Hematopoietic multipotent progenitor cell (in vitro differentiated cells): ENCODE measurements at regions not wholly inside any gene's neighbourhood (a gene's known extent, or its start where the extent isn't known, plus 50 kb on each side); places are given as distances from the start of the nearest gene placed in this dataset.
"Not testable (repeated sequence)": the region's sequence is repeated elsewhere in the genome, so short reads cannot be mapped to it uniquely, and the experiment has no call there.

Source experiments
- DNase-seq, 3 donors: peaks; one replicate each; pipeline ENCODE4 v3.0.0-alpha.2; 2011 to 2015; ENCODE audit warnings: low read depth in 2 of 3, low spot score in 2 of 3

DNA sequence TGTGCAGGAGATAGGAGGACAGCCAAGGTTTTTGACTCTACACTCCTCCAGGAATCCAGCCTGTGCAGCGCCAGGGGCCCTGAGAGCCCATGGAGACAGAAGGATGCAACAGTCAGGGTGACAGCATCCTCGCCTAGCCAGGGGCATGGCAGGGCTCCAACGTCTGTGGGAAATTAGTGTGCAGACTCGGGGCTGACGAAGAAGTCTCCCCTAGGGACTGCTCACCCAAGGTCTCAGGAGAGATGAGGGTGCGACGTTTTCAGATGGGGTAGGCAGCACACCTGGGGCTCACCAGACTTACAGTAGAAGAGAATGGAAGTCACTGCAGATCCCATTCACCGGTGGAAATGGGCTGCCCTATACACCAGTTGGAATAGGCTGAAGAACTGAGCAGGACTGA, 241.7 kb downstream of the SETD4 start:
- DNase-seq: no peak

DNA sequence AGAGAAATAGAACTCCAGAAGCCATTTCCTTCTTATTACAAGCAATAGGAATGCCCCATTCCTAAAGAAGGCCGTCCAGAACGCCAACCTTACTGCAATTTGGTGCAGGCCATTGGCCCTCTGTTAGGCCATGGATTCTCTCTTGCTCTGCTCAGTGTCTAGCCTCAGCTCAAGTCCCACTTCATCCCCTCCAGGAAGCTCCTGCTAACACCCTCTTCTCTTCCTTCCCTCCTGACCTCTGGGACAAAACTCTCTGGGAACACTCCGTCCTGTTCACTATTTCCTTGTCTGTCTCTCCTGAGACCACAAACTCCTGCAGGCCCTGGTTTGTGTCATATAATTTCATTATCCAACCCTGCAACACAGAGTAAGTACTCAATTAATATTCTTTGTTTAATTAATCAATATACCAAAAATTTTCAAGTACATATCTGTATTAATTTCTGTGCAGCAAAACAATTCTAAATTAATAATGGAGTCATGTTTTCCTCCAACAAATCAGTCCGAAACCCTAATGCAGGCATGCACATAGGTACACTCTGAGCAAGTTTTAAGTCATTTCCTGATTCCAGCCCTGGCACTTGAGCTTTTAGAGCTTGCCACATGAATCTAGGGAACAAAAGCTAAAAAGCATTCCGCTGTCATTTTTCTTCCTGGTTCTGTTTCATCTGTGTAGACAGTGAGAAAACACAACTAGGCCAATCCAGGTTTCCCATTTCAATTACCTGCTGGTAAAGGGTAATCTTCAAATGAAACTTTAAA, 245.3 kb downstream of the SETD4 start:
- no peak for DNase-seq

DNA sequence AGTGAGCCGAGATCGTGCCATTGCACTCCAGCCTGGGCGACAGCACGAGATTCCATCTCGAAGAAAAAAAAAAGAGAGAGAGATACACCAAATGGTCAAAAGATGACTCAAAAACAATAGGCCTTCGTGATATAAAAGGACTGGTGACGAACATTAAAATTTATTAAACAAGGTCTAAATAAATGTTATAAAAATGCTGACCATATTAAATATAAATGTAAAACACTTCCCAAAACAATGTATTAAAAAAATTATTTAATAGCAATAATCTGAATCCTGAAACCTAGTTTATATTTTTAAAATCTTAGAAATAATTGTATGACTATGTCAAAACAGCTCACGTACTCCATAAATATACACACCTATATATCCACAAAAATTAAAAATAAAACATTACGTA, 247.6 kb downstream of the SETD4 start:
- no peak for DNase-seq

DNA sequence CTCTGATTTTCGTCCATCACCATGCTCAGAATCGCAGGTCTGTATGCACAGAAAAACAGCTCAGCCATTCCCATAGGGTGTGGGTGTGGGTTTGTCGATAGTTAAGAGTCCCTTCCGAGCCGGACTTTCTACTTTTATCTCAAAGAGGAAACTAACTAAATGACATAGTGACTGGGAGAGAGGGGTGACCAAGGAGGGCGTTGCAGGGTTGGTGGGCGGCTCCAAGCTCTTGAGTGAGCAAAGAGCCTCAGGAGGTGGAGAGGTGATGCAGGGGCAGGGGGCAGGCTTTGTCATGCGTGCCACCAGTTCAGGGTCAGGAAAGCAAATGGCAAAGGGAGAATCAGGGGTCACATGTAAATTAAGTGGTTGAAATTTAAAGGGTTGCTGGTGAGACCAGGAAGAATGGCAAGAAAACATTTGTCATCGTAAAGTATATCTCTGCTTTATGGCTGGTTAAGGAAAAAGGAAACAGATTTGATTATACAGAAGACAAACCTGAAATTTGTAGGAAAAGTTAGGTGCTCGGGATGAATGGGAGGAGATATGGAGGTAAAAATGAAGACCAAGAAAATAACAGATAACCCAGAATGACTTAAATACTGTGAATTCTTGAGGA, 249.0 kb downstream of the SETD4 start:
- no peak for DNase-seq

DNA sequence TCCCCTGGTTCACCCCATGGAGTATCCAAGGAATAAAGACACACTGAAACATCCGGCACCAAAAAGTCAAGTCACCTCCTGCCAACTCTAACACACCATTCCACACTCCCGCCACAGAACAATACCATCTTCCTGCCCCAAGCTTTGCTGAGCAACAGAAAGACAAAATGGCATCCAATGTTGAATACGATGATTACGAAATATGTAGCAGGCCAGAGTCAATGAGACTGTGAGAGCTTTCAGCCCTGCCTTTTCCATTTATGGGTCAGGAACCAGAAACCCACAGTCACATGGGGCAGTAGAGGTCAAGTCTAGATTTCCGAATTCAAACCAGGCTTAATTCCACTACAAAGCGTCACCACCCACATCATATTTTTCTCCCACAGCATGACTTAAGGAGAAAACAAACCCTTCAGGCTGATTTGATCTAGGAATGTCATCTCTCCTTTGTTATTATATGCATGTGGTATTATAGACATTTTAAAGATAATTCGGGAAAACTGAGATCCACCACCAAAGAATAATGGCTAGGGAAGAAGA, 249.8 kb downstream of the SETD4 start:
- no peak for DNase-seq

DNA sequence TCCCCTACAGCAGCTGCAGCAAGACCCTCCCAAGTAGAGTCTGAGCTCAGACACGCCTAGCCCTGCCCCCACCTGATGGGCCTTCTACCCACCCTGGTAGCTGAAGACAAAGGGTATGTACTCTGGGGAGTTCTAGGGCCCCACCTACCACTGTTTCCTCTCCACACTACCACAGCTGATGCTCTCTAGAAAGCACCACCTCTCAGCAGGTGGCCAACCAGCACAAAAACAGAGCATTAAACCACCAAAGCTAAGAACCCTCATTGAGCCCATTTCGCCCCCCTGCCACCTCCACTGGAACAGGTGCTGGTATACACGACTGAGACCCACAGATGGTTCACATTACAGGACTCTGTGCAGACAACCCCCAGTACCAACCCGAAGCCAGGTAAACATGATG, 258.9 kb downstream of the SETD4 start:
- no peak for DNase-seq

DNA sequence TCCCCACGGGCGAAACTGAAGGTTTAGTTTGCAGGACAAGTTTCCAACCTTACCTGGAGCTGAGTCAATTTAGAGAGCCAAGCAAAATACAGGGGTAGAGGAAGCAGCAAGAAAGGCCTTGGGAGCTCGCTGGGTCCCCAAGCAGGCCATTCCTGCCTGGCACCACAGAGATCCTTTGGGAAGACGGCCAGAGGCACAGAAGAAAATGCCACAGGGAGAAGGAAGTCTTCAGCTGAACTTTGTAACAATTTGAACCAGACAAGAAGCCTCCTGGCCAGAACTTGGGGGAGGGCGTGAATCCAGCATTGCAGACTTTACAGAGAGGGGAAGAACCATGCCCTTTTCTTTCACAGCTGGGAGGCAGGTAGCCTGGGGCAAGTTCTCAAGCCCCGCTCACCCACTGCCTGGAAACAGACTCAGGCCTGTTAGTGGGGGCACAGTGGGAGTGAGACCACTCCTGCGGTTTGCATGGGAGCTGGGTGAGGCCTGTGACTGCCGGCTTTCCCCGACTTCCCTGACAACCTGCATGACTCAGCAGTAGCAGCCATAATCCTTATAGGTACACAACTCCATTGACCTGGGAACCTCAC, 259.4 kb downstream of the SETD4 start:
- not testable (repeated sequence) for DNase-seq

DNA sequence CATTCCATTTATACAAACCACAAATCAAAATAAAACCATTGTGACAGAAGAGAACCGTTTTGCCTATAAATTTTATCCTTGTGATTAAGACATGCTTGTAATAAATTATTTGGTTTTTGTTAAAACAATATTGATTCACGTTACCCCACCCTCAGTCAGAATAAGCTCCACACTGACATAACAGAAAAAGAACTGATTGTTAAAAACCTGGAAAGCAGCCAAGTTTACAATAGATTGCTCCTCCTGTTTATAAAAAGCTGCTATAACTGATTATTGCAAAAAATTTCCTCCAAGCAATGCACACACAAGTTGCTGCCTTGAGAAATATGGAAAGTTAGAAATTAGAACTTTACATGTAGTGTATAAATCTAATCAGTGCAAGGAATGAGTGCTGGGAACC, 263.5 kb downstream of the SETD4 start:
- DNase-seq: no peak

DNA sequence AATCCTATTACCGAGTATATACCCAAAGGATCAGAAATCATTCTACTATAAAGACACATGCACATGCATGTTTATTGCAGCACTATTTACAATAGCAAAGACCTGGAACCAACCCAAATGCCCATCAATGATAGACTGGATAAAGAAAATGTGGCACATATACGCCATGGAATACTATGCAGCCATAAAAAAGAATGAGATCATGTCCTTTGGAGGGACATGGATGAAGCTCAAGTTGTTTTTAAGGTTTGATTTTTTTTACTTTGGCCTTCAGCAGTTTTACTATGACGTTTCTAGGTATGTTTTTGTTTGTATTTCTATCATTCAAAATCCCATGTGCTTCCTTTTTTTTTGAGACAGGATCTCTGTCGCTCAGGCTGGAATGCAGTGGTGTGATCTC, 265.8 kb downstream of the SETD4 start:
- not testable (repeated sequence) for DNase-seq

DNA sequence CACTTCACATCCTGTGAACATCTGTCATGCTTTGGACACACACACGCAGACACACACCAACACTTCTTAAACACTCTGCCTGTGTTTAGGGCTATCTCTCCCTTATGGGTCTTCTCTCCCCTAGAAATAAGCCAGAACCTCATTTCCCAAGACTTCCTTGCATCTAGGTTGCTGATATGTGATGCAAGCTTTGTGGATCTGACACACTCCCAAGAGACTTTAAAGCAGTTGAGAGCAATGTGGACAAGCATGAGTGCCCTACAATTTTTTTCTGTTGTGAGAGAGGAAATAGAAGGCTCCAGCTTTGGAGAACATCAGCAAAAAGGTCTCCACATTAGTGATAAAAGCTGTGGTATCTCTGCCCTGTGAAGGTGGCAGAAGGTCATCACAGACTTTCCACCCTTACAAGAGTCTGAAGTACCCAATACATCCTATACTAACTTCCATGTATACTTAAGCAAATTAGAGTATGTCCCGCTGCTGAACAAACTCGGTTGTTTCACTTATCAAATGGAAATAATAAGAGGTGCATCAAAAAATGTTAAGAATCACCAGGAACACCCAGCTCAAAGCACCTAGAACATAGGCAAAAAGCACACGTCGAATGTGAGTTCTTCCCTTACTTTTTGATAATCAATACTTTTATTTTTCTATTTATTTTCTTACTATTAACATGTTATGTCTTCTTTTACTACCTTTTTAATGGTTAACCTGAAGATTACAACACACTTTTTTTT, 267.6 kb downstream of the SETD4 start:
- DNase-seq: no peak

DNA sequence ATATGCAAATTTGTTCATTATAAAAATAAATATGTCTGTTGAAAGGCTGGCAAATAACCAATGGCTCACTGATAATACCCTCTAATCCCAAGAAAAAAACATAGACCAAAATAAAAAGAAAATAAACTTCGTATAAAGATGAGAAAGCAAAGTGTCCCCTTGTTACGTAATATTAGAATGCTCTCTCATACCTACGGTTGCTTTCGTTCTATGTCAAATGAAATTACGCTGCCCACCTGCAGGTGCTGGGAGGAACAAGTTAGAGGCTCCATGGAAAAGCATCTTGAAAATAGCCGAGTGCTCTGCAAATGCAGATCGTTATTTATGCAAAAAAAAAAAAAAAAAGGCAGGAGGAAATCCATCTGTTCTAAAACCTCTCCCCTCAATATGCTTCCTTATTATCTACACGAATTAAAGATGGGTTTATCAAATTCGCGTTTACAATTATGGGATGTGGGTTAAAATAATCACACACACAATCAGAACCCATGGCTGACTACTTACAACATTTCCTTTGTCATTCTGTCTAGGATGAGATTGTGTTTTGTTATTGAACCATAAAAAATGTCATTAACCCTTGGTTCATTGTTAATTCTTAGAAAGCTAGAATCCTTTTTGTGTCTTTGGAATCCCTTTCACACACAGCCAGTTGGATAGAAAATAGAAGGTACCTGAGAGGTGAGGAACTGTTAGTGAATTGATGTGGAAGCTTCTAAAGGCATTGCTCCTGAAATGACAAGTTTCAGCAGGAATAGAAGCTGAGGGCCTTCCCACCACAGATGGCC, 268.6 kb downstream of the SETD4 start:
- DNase-seq: no peak

DNA sequence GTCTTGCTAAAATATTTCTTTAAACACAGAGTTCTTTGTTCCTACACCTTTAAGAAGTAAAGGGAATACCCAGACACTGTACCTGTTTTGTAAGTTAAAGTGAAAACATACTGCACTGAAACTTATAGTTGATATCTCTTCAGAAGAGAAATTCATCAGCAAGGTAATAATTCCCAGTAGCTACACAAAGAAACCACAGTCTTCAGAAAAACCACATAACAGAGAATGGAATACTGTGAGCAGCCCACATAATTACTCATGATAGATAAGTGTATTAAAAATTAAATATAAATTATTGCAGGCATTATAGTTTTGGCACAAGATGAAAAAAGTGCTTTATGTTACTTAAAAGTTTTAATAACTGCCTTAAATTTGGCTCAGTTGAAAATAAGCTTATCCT, 276.6 kb downstream of the SETD4 start:
- no peak for DNase-seq

DNA sequence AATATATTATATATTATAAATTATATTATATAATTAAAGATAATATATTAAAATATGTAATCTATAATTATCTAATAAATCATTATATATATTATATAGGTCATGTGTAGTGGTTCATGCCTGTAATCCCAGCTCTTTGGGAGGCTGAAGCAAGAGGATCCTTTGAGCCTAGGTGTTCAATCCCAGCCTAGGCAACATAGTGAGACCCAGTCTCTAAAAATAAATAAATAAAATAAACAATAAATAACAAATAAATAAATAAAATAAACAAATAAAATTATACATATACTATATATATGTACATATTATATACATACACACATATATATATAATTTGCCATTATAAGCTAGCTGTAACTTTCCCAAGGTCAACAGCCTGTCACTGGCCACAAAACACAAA, 277.7 kb downstream of the SETD4 start:
- DNase-seq: no peak

DNA sequence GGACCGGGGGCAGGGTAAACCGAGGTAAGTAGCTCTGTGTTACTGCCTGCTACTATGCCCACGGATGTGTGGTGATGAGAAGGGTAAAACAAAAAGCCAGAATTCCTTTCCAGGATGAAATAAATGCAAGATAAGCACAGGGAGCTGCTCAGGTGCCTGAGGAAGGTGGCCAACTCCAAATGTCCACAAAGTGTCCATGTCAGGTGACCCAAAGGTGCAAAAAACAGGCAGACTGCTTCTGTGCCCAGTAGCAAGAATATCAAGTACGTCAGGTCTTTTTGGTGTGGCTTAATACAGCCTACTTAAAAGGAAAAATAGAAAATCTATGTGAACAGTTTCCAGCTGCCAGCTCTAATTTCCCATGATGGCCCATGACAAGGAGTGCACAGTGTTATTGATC, 279.3 kb downstream of the SETD4 start:
- DNase-seq: no peak

DNA sequence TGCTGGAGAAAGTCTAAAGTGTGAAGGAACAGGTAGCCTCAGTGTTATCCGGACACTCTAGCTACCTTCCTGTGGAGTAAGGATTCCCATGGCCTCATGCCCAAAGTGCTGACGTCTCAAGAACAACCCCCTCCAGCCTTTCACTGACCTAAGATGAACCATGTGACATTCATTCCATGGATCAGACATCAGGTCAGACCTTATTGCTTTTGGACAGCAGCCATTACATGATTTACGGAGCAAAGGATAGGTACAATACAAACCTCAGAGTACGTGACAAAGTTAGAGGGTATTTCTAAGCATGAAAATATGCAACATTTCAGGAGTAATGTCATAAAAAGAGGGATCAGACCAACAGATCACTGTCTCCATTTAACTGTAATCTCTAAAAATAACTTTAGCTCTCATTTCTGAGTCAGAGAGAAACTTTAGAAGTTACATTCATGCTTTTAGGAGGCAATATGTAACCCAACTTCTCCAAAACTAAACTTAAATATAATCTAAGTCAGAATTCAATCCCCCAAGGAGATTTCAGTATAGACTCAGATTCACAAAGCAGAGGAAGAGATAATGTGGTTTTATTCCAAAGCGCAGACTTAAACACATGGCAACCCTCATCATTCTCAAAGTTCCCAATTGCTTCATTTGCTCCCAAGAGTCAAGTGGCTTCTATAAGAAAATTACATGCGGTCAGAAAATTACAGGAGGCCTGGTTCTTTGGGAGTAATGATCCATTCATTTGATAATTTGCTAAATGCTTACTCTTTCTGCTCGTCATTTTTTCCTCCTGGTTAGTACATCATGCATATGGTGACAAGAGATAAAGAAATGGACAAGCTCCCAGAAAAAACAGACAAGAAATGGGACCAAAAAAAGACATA, 280.4 kb downstream of the SETD4 start:
- no peak for DNase-seq

DNA sequence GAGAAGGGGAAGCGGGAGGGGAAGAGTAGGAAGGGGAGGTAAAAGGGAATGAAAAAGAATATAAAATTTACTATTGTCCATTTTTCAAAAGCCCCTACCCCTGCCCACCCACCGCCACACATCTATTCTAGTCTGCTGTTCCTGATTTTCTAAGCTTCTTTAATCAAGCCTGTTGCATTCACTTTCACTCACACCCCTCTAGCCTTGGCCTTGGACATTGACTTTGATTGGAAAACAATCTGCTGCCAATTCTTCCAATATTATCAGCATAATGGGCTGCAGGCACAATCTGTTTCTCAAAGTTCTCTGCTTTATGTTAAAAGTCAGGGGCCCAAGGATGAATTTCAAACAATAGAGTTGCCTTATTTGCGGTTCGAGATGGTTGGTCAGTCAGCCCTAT, 281.2 kb downstream of the SETD4 start:
- DNase-seq: no peak

DNA sequence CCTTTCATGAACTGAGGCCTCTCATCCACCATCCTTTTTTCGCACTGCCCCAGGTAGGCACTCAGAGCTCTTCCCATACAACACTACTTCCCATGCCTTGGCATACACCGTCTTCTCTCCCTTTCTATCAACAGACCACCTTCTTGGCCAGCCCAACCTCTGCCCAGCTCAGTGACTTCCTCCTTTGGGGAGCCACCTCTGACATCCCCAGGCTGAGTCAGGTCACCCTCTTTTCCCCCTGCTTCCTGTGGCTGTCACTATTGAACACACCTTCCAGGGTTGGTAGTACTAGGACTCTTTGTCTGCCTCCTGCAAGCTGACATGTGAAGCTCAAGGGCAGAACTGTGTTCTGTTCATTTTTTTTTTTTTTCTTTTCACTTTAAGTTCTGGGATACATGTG, 283.2 kb downstream of the SETD4 start:
- no peak for DNase-seq

DNA sequence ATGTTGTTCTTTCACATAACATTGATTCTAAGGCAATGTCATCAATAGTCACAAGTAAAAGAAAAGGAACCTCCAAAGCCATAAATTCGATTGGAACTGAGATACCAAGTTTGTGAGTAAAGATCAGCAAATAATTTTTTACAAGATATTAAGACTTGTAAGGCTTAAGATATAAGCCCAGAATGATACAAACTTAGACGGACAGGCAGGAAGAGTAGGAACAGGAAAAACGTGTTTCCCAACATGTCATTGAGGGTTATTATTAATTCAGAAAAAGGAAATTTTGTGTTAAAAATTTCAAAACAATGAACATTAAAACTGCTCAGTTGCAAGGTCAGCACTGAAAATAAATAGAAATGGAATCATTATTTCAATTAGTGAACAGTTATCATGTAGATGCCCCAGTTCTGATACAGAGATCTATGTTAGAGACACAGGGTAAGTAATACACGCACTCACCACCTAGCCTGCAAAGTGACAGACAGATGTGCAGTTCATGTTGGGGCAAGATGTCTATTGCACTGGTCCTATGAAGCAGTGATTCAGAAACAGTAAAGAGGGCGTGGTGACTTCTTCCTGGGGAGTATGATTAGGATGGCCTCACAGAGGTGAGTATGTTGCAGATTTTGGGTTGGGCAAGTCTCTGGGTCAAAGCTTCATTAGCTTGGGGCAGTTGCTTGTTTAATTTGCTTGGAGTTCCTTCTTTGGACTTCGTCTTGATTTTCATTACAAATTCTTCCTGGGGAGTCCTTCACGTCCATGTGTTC, 284.4 kb downstream of the SETD4 start:
- no peak for DNase-seq
